ENCODE measurements at regions not wholly inside any gene's neighbourhood (a gene's known extent, or its start where the extent isn't known, plus 50 kb on each side); places are given as distances from the start of the nearest gene placed in this dataset.

DNA sequence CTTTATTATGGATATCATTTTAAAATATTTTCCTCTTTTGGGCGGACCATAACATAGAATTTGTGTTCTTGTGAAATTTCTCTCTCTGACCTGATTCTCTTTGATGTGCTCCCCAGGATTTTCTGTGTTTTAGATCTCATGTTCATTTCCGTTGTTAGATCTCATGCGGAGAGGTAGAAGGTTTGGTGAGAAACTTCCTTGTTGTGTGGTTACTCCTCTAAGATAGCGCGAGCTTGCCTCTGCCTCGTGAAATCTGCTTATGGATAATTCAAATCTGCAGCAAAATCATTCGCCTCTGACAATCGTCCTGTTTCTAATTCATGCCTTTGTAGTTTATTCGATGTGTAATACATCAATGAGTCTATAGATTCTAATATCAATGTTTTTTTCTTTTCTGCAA lies 580.4 kb downstream of the USP25 start:
- DNase-seq: no peak

DNA sequence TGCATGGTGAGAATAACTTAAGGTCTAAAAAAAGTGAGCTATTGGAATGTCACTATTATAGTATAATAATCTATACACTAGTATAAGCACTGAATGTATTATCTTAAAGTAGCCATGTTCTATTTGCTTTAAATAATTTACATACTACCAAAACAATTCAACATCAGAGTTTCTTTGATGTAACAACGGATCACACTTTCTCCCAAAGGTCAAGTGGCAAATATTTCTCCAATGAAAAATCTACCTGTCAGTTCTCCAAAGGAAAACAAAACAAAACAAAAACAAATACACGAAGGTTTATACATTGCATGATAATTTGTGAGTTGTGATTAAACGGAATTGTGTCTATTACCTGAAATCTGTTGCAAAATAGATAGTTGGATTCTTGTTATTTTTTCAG lies 581.4 kb downstream of the USP25 start:
- DNase-seq: no peak

DNA sequence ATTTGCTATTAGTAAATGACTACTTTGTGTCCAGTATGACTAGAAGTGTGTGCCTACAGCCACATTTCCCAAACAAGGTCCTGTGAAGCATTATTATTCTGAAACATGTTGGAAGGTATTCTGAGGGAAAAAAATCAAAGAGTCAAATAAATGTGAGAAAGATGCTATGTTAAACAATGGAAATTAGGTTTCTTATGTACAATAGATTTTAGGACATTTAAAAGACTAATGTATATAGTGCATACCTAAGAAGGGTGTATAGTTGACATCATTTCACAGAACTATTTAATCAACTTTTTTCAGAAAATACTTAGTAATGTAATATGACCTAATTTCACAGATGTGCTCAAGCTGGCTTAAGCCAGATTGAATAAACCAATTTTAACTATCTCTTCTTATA lies 582.5 kb downstream of the USP25 start:
- no peak for DNase-seq

DNA sequence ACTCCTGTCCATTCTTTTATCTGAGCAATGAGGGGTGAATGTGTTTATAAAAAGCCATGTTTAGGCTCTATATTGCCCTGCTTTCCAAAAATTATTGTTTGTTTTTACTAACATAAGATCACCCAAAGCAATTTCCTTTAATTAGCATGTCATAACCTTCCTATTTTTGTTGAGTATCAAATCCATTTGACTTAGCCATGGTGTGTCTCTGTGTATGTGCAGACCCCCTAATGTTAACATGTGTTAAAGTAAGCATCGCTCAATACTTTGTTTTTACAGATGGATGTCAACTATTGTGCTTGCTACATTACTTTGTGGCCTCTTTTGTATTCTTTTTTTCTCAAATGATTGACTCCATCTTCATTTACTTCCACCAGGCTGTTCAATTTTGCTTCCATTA lies 585.4 kb downstream of the USP25 start:
- DNase-seq: no peak

DNA sequence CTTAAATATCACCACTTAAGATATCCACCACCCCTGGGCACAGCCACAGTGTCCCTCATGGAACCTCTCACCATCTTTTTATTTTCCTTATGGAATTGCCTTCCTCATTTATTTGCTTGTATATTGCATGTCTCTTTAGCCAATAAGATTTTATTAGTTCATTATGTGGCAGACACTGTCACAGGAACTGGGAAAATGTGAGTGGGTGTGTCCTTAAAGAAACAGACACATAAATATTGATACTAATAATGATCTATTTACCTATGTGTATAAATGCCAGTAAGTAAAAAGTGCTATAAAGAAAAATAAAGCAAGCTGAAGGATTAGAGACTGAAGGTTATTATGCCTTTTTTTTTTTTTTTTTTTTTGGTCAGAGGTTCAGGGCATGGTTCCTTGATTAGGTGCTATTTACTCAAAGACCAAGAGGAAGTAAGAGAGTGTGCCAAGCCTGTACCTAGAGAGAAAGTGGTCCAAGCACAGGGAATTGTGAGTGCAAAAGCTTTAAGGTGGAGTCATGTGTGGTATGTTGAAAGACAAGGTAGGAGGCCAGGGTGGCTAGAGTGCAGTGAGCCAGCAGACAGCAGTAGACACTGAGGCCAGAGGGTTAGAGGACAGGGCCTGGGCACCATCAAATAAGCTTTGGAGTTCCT lies 589.0 kb downstream of the USP25 start:
- DNase-seq: no peak

DNA sequence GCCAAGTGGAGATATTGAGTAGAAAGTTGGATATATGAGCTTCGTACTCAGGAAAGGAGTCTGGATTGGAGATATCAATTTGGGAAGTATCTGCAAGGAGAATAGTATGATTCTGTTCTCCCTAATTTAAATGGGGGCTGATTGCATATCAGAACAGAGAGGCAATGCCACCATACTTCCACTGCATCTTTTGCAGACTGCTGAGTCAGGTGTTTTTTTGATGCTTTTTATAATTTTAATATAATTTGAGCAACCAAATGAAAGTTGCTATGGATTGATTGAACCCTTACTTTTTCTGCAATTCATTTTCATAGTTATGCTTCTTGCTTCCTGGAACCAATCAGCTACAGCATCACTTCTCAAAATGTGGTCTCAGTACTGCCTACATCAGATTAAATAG lies 590.3 kb downstream of the USP25 start:
- no peak for DNase-seq

DNA sequence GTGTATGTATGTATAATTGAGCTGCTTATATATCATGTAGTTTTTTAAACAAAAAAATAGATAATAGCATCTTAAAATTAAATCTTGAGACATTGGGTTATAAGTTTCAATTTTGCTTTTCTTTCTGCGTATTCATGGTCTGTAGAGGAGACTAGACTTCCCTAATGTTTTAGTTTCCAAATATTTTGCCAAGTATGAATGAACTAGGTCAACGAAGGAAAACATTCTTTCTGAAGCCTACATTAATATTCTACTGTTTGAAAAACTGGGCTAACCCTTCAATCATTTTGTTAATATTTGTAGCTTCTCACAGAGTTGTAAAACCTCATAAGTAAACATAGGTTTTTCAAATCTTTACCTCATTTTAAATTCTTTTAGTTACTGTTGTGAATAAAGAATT lies 592.7 kb downstream of the USP25 start:
- DNase-seq: no peak

DNA sequence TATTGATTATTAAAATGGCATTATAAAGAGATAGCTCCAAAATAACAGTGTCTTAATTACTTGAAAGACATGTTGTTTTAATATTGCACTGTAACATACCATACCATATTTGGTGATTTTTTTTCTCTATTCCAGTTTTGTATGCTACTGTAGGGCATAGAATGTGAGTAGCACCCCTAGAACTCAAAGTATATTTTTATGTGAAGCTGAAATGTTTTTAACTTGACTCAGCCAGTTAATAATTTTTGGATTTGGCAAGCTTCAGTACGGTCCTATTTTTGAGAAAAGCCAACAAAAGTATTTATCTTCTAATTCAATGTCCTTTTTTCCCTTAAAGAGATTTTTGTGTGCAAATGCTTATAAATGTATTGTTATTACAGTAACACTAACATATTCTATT lies 593.8 kb downstream of the USP25 start:
- no peak for DNase-seq

DNA sequence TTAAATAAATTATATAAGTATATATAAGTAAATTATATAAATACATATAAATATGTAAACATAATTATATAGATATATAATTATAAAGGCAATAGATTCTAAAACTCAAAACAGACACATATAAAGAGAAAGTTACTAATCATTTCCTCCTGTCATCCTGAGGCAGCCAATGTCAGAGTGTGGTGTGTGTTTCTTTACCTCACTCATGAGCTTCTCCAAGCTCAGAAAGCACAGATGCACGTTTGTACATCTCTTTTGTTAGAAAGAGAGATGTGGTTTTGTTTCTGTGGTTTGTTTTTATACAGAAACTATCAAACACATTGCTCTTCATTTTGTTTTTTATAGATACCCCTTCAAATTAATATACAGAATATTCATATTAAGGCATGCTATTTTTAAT lies 594.8 kb downstream of the USP25 start:
- no peak for DNase-seq

DNA sequence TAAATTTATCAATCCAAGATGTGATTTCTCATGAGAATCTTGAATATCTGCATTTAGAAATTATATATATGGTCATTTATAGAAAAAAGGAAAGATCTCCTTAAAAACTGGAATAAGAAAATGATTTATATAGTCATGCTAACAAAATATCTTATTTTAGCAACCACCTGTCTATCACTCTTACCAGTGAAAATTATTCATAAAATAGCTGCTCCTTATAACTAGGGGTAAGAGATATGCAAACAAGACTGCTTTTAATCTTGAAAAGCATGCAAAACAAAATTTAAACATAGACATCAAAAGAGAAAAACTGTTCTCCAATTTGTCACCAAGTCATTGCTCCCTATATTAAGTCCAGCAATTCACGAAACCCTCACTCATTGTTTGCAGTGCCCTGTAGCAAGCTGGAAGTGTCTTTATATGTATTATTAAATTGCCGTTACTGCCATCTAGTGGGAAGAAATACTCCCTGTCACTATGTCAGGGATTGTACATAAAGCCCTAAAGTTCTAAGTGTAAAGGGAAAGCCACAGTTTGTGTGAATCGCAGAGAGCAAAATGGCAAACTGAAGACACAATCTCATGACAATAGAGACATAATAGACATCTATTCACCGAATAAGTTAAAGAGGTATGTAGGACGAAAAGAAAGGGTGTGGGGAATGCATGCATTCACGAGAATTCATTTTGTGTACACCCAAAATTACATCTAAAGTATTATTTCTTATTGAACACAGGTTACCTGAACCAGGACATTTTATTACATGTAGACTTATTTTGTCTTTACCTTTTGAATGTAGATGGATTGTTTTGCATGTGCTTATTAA lies 600.5 kb downstream of the USP25 start:
- no peak for DNase-seq

DNA sequence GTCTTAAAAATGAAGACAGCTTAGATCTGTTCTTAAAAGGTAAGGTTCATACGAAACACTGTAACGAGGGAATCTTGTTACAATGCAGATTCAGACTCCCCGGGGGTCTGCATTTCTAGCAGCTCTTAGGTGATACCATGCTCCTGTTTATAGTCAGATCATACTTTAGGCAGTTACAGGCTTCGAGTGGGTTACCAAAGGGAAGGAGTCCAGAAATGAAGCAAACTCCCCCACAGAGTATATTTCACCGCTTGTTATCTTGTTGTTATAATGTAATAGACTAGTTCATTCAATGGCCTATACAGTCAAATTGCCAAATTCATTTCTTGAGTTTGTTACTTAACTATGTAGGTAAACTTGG lies 601.1 kb downstream of the USP25 start:
- no peak for DNase-seq

DNA sequence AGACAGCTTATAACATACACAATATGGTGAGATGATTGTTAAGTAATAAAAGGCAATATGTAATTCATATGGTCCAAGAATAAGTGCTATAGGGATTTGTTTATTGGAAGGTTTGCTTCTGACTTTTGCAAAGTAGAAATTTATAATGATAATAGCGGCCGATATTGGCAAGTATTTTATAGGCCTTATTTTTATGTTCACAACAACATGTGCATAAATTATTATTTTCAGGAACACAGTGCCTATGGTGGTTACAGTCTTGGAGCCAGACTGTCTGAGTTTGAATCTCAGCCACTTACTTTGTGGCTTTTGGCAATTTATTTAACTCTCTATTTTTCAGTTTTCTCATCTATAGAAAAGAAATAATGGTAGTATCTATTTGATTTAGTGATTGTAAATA lies 607.5 kb downstream of the USP25 start:
- no peak for DNase-seq

DNA sequence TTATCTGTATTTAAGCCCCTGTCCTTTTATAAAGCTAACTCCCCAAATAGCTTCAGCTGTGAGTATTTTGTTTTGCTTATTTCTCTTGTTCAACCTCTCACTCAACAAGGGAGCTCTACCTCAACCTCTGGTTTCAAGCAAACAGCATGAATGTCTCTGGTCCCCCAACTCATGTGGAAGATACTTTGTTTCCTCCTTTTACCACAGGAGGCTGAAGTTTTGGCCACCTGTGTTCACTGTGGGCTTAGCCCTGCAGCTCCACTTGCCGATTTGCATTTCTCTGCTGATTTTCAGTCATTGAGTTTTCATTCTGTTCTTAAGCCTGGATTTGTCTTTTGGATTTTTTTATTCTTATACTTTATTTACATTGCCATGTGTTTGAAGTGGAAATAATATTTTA lies 613.1 kb downstream of the USP25 start:
- DNase-seq: no peak

DNA sequence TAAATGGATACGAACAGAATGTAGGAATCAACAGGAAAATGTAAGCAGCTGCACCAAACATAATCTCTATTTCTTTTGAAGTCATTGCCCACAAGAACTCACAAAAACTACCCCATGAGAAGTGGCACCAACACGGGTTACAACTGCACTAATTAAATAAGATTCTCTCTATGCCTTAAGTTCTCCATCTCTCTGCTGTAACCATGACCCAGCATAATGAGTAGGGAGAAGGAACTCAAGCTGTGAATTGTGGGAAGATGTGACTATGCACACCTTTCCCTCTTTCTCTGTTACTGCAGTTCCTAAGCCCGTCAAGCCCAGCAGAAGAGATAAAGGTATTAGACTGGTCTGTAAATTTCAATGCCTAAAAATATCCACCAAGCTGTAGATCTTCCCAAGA lies 614.0 kb downstream of the USP25 start:
- DNase-seq: no peak

DNA sequence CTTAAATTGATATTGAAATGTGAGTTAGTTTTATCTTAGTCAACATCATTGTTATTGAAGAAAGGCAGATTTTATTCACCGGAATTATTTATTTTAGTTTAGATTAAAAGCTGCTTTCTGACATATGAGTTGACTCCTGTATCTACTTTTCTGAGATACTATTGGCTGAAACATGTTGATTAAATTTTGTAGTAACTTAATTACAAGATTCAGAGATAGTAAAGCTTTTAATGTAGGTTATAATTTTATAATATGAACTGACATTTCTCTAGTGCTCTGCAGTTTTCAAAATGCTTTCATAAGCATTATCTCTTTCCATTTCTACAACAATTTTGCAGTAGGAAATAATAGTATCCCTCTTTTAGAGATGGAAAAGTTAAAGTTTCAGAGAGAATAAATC lies 616.0 kb downstream of the USP25 start:
- DNase-seq: no peak

DNA sequence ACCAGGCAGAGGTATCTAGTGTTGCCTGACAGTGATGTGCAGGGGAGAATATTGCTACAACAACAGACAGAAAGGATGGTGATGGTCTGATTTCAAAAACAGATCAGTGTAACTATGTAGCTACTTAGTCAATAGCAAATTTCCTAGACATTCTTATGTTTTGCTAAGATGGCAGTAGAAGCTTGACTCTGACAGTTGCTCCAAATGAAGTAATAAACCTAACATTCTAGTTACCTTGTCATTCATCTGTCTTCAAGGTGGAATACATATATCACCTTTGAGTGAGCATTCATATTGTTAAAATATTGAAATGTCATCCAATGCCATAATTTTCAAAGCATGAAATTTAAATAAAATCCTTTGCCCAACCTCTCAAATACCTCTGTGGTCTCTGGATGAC lies 617.4 kb downstream of the USP25 start:
- DNase-seq: no peak

DNA sequence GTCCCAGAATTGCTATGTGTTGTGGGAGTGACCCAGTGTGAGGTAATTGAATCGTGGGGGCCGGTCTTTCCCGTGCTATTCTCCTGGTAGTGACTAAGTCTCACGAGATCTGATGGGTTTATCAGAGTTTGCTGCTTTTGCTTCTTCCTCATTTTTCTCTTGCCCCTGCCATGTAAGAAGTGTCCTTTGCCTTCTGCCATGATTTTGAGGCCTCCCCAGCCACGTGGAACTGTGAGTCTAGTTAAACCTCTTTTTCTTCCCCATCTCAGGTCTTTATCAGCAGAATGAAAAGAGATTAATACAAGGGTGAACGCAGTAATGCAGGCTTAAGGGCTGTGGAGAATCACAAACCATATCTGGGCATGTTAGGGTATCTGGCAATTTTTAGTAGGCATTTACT lies 624.0 kb downstream of the USP25 start:
- DNase-seq: no peak

DNA sequence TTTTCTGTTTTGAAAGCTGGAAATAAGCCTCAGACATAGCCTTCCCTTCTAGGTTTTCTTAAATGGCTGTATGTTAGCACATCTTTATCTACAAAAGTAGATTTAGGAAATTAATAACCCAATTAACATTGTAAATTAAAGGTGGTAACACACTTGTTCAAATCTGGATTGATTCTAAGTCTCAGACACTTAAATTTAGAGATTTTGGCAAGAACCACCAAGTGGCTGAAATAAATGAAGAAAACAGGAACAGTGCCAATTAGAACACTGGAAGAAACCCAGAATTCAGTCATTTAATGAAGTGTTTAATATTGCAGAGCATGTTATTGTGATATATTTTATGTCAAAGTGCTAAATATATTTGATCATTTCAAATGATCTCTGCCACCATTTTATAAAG lies 628.2 kb downstream of the USP25 start:
- no peak for DNase-seq

DNA sequence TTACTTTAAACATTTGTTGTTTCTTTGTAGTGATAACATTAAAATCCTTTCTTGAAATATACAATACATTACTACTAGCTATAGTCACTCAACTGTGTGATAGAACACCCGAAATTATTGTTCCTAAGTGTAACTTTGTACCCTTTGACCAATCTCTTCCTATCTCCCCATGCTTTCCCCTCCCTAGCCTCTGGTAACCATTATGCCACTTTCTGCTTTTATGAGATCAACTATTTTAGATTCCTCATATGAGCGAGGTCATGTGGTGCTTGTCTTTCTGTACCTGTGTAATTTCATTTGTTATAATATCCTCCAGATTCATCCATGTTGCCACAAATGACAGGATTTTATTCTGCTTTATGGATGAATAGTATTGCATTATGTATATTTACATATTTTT lies 629.0 kb downstream of the USP25 start:
- no peak for DNase-seq

DNA sequence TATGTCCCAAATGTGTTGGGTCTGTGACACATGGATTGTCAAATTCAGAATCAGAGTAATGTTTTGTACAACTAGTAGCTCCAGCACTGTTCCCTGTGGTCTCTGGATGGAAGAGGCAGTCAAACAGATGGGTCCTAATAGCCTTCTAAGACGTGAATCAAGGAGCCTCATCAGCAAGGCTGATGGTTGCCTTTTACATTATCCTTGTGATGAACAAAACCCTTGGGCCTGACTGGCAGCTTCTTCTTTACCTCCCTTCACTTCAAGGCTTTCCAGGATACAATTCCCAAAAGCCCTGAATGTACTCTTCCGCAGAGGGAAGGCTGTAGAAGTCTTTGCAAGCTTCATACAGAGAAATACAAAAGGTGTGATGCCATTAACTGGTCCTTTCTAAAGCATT lies 633.3 kb downstream of the USP25 start:
- no peak for DNase-seq

DNA sequence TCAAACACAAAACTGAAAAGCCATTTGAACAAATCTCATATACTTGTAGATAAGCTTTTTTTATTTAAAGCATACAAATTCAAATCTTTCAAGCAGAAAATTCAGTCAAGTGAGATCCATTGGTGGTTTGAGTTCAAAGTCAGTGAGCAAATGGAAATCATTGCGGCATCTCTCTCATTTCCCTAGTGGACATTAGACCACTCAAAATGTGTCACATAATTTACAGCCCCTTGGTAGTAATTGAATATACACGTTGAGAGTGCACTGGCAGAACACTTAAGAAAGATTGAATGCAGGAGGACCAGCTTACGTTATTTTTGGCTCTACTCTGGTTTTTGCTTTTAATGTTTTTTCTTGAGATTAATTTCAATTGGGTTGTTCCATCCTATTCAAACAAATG lies 633.7 kb downstream of the USP25 start:
- DNase-seq: no peak

DNA sequence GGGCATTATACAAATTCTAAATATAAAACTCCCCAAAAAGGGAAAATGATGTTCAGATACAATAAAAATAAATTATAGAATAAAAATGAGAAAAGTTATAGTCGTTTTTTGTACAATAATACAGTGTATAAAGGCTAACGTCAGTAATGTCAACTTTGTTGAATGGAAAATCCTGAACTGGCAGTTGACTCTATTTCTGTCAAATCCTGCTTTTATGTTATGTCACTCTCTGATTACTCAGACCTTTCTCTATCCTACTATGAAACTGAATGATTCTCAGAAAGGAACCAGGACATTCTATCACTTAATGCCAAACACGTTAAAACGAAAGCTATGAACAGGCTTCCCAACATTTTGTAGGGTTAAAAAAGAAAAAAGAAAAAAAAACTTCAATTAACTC lies 636.4 kb downstream of the USP25 start:
- no peak for DNase-seq

DNA sequence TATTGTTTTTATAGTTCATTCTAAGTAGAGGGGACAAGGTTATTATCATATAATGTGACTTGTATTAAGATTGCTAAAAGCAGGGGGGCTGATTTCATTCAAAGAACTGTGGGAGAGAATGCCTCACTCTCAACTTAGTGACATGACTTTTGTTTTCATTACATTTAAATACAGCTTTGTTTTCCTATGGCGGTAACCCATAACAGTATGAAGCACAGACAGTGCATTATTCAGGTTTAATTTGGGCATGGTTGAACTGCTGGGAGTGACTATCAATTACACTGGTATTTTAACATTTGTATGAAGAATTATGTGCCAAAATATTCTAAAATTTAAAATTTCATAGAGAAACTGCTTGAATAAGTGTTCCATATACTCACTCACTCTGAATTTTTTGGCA lies 637.3 kb downstream of the USP25 start:
- no peak for DNase-seq

DNA sequence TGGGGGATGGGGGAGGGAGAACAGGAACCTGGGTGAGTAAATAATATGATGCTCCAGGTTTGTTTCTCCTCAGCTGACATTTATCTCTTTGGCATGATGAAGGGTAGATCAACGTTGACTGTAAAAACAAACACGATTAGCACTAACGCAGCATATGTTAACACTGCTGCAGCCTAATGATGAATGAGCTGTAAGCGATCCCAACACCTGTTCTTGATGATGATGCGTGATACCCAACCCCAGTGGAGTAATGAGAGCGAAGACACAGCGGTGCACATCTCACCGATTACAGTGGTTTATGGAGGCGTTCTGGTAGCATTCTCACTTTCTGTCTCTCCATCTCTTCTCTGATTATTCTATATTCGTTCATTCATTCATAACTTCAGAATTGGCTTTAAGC lies 640.4 kb downstream of the USP25 start:
- DNase-seq: no peak

DNA sequence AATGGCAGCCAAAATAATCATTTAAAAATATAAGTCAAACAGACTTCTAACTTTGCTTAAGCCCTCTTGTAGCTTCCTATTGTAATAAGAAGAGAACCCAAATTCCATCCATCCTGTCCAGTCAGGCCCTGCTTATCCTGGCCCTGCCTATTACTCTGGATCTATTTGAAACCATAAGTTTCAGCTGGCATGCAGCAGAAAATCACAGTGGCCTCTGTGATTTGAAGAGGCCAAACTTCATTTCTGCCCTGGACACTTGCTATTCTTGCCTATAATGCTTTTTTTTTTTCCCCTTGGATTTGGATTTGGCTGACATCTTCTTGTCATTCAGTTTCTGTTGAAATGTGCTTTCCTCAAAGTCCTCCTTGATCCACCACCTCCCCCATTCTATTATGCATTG lies 642.8 kb downstream of the USP25 start:
- DNase-seq: no peak
